Spleen (tissue), 11 donors: ENCODE measurements at regions not wholly inside any gene's neighbourhood (a gene's known extent, or its start where the extent isn't known, plus 50 kb on each side); places are given as distances from the start of the nearest gene placed in this dataset.
"Not testable (repeated sequence)": the region's sequence is repeated elsewhere in the genome, so short reads cannot be mapped to it uniquely, and the experiment has no call there.

Source experiments
- DNase-seq: peaks from one replicate; pipeline ENCODE4 v3.0.0-alpha.2; 2020
- H3K27ac ChIP-seq, 8 donors: fragments of 200-600 bp; sonication (generic) in 7 of 8; 1 replicate in 4 of 8; 2 replicates in 4 of 8; pipeline versions ENCODE4 v1.5.0 to v1.8.0; 2016 to 2021; ENCODE audit warnings: inconsistent platforms in 4 of 8, mild to moderate bottlenecking in 4 of 8, moderate library complexity in 1 of 8
- H3K27me3 ChIP-seq, 7 donors: fragments of 200-600 bp; sonication (generic) in 6 of 7; replicated peaks in 1 of 7; 1 replicate in 4 of 7; 2 replicates in 3 of 7; pipeline versions ENCODE4 v1.5.0 to v1.8.0; 2016 to 2021; ENCODE audit warnings: inconsistent platforms in 3 of 7, mild to moderate bottlenecking in 1 of 7
- H3K36me3 ChIP-seq, 6 donors: fragments of 200-600 bp; sonication (generic) in 5 of 6; 1 replicate in 4 of 6; 2 replicates in 2 of 6; pipeline versions ENCODE4 v1.5.0 to v1.8.0; 2016 to 2021; ENCODE audit warnings: inconsistent platforms in 2 of 6
- H3K4me1 ChIP-seq, 6 donors: fragments of 200-600 bp; sonication (generic) in 5 of 6; 1 replicate in 3 of 6; 2 replicates in 3 of 6; pipeline versions ENCODE4 v1.5.0 to v1.8.0; 2016 to 2021; ENCODE audit warnings: inconsistent platforms in 3 of 6
- H3K4me3 ChIP-seq, 8 donors: fragments of 200-600 bp; sonication (generic) in 7 of 8; 1 replicate in 4 of 8; 2 replicates in 4 of 8; pipeline versions ENCODE4 v1.5.0 to v1.8.0; 2016 to 2021; ENCODE audit warnings: inconsistent platforms in 4 of 8, mild to moderate bottlenecking in 4 of 8, moderate library complexity in 2 of 8
- H3K9me3 ChIP-seq, 8 donors: fragments of 200-600 bp; sonication (generic) in 7 of 8; 1 replicate in 4 of 8; 2 replicates in 4 of 8; pipeline versions ENCODE4 v1.5.0 to v1.8.0; 2016 to 2021; ENCODE audit warnings: inconsistent platforms in 4 of 8
- CTCF ChIP-seq, 11 experiments: fragments of 200-600 bp in 7 of 11; fragments of 450-650 bp in 4 of 11; sonication (generic) in 4 of 11; IDR thresholded peaks in 8 of 11; conservative IDR thresholded peaks in 3 of 11; 1 replicate in 7 of 11; 2 replicates in 4 of 11; pipeline versions ENCODE4 v1.4.0 to v1.8.0; 2016 to 2021; ENCODE audit warnings: antibody characterized with exemption in 11 of 11, inconsistent platforms in 4 of 11, mild to moderate bottlenecking in 1 of 11
- POLR2A ChIP-seq, 3 donors: fragments of 450-650 bp; IDR thresholded peaks; one replicate each; pipeline ENCODE4 v1.5.1; 2017; ENCODE audit warnings: antibody characterized with exemption in 3 of 3, mild to moderate bottlenecking in 1 of 3
- POLR2AphosphoS5 ChIP-seq, 3 donors: sonication (generic); formaldehyde crosslinking; IDR thresholded peaks; one replicate each; pipeline ENCODE4 v1.5.1; 2017; ENCODE audit warnings: antibody characterized with exemption in 3 of 3
- WGBS, 5 donors: extraction: QIAGEN DNeasy Blood & Tissue Kit in 3 of 5; methylation state at CpG; one replicate each; pipeline versions ENCODE4 v1.1.5 to v1.1.7; 2013 to 2018; 5-methylcytosine and 5-hydroxymethylcytosine counted together
- intact Hi-C: fragments of 100-400 bp; cut with DNase I; formaldehyde crosslinking; loops from one replicate; pipeline ENCODE4 v1.15.0; 2023; ENCODE audit warnings: low total_unique reads
- donor health status: healthy with polysubstance abuse.
- donor health status: DM: no; HTN: no; CAD: no; lungs with moderate emphysema.
- donor health status: DM: no; HTN: no; CAD: no.
- donor health status: Bipolar disorder and iron deficiency.
- donor health status: healthy.
- donor health status: DM: no; HTN: no; CAD: no.
- donor health status: DM: yes; HTN: yes; CAD: no.

DNA sequence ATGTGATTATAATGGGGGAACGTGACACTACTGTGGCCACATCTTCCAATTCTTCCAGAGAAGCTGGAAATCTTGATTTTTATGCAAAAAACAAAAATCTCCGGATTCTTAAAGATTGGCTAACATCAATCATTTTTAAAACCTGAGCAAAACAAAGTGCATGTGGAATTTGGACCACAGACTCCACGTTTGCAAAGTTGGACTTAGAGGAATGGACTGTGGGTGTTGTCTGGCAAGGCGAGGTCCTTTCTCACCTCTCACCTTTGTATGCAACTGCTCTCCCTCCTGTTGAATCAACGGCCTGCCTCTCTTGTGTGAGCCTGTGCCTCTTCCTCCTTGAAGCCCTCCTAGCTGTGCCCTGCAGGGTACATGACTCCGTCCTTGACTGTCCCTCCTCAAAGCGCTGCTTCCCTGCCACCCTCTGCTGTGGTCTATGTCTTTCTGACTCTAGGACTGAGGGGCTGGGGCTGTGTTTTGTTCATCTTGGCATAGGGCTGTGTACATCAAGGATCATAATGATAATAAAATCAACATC is 122.4 kb downstream of the PHETA1 start:
- 76 to 89% (median 82%) methylated on average over 7 of the region's 7 CpGs for WGBS, 5 donors
- no peak for DNase-seq
- H3K27me3 ChIP-seq, result peaks cover 0 to 39% (median 0%) of the 10 kb centered on the region in 7 donors
- no peak for TF ChIP-seq POLR2A (IDR thresholded peaks at IDR 0.05)
- TF ChIP-seq CTCF (IDR thresholded peaks at IDR 0.05 in 8 of 11, conservative IDR thresholded peaks at IDR 0.05 in 3 of 11), result no peak
- no peak for TF ChIP-seq POLR2AphosphoS5 (IDR thresholded peaks at IDR 0.05)
- H3K36me3 ChIP-seq, result no peaks in the 10 kb centered on the region
- intact Hi-C loops, result no loop called here
- no peak overlapping the region for H3K27ac ChIP-seq
- no peak overlapping the region for H3K4me3 ChIP-seq
- H3K9me3 ChIP-seq, result peaks cover 0 to 32% (median 18%) of the 10 kb centered on the region in 8 donors
- no peaks in the 10 kb centered on the region for H3K4me1 ChIP-seq

GRCh38 chr12:111245701-111246476 is 123.0 kb downstream of the PHETA1 start:
- TF ChIP-seq POLR2A (IDR thresholded peaks at IDR 0.05) (no peak), CTCF (IDR thresholded peaks at IDR 0.05 in 8 of 11, conservative IDR thresholded peaks at IDR 0.05 in 3 of 11) (no peak), POLR2AphosphoS5 (IDR thresholded peaks at IDR 0.05) (no peak)
- H3K36me3 ChIP-seq, result no peaks in the 10 kb centered on the region
- peaks cover 0 to 32% (median 18%) of the 10 kb centered on the region in 8 donors for H3K9me3 ChIP-seq
- intact Hi-C loops, result no loop called here
- H3K4me3 ChIP-seq, result no peak overlapping the region
- peaks cover 0 to 37% (median 0%) of the 10 kb centered on the region in 7 donors for H3K27me3 ChIP-seq
- no peak overlapping the region for H3K27ac ChIP-seq
- DNase-seq, result no peak
- WGBS, 5 donors, result 85 to 91% (median 91%) methylated on average over 12 of the region's 12 CpGs
- no peaks in the 10 kb centered on the region for H3K4me1 ChIP-seq

DNA sequence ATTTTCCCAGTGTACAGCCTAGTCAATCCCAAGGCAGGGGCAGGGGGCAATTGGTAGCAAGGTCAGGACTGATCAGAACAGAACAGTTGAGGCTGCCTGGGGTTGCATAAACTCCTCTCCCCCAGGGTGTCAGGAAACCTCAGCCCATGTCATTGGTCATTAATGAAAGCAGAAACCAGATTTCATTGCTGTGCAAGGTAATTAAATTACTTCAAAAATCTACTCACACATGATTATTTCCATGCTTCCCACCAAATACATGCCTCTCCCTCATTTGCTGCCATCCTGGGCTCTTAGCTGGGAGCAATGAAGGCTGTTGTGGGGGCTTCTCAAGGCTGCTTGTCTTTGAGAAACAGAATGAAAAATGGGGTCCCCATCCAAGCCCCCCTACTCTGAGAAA is 124.2 kb downstream of the PHETA1 start:
- H3K27ac ChIP-seq, result no peak overlapping the region
- intact Hi-C loops, result no loop called here
- H3K4me1 ChIP-seq, result no peaks in the 10 kb centered on the region
- peaks cover 0 to 35% (median 0%) of the 10 kb centered on the region in 7 donors for H3K27me3 ChIP-seq
- H3K4me3 ChIP-seq, result no peak overlapping the region
- H3K9me3 ChIP-seq, result peaks cover 0 to 32% (median 18%) of the 10 kb centered on the region in 8 donors
- H3K36me3 ChIP-seq, result no peaks in the 10 kb centered on the region
- no peak for DNase-seq
- no peak for TF ChIP-seq POLR2AphosphoS5 (IDR thresholded peaks at IDR 0.05)
- TF ChIP-seq CTCF (IDR thresholded peaks at IDR 0.05 in 8 of 11, conservative IDR thresholded peaks at IDR 0.05 in 3 of 11), result no peak
- no peak for TF ChIP-seq POLR2A (IDR thresholded peaks at IDR 0.05)

DNA sequence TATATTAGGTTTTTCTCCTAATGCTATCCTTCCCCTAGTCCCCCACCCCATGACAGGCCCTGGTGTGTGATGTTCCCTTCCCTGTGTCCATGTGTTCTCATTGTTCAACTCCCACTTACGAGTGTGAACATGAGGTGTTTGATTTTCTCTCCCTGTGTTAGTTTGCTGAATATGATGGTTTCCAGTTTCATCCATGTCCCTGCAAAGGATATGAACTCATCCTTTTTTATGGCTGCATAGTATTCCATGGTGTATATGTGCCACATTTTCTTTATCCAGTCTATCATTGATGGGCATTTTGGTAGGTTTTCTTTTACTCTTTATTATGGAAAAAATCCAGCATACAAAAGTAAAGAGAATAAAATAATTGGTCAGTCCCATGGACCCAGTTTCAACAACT is 126.1 kb downstream of the PHETA1 start:
- DNase-seq, H3K4me1 ChIP-seq, intact Hi-C loops, H3K4me3 ChIP-seq, H3K36me3 ChIP-seq, H3K27ac ChIP-seq: not testable (repeated sequence)
- peaks cover 0 to 32% (median 18%) of the 10 kb centered on the region in 8 donors for H3K9me3 ChIP-seq
- H3K27me3 ChIP-seq, result peaks cover 0 to 21% (median 0%) of the 10 kb centered on the region in 7 donors
- 89 to 100% (median 97%) methylated on average over 1 of the region's 1 CpG for WGBS, 5 donors
